Endothelial cell of umbilical vein (primary cell): ENCODE measurements at regions not wholly inside any gene's neighbourhood (a gene's known extent, or its start where the extent isn't known, plus 50 kb on each side); places are given as distances from the start of the nearest gene placed in this dataset.

Experiments
- BruUV-seq: library from RNA; stranded (reverse); fragments of 400-500 nt; replicated peaks from 2 replicates; lab custom pipeline; 2021; lab: Mats Ljungman, UMichigan
- CTCF ChIA-PET: fragments of 300-600, 350-600 bp; sonication (Branson Sonifier 250); formaldehyde crosslinking; loops from one replicate; lab custom pipeline; 2021; ENCODE audit warnings: antibody characterized with exemption, inconsistent platforms; lab: Charles Lee
- POLR2A ChIA-PET: fragments of 300-600, 350-600 bp; sonication (Branson Sonifier 250); formaldehyde crosslinking; loops from one replicate; lab custom pipeline; 2021; ENCODE audit warnings: antibody characterized with exemption, inconsistent platforms; lab: Charles Lee
- DNase-seq: peaks from one replicate; pipeline ENCODE4 v3.0.0-alpha.2; 2011; ENCODE audit warnings: low read depth, low spot score
- FAIRE-seq: peaks from 2 replicates; lab custom pipeline; 2011; peaks lifted over from hg19 to GRCh38; lab: Jason Lieb, UNC
- H2AFZ ChIP-seq: 2 replicates; pipeline ENCODE4 v1.6.0; 2012; ENCODE audit warnings: low read depth, low read length, control low read depth, inconsistent platforms
- H3K27ac ChIP-seq: 2 replicates; pipeline ENCODE4 v1.5.1; 2011; ENCODE audit warnings: low read depth, mild to moderate bottlenecking, control low read depth, low read length, moderate library complexity; ENCODE audit not compliant: insufficient read depth
- H3K27me3 ChIP-seq, 2 experiments: 2 replicates each; pipeline versions ENCODE4 v1.6.0 to v1.6.1; 2011; ENCODE audit warnings: low read length in 2 of 2, mixed read lengths in 1 of 2; ENCODE audit not compliant: control insufficient read depth in 2 of 2, insufficient read depth in 2 of 2
- H3K36me3 ChIP-seq, 2 experiments: 2 replicates in 1 of 2; 3 replicates in 1 of 2; pipeline ENCODE4 v1.5.1; 2011; ENCODE audit warnings: low read length in 2 of 2, mild to moderate bottlenecking in 1 of 2, moderate library complexity in 1 of 2; ENCODE audit not compliant: control insufficient read depth in 2 of 2, insufficient read depth in 2 of 2; ENCODE audit errors: extremely low read depth in 1 of 2
- H3K4me1 ChIP-seq: 3 replicates; pipeline ENCODE4 v1.5.1; 2011; ENCODE audit warnings: mild to moderate bottlenecking, low read length; ENCODE audit not compliant: control insufficient read depth, insufficient read depth; ENCODE audit errors: extremely low read depth
- H3K4me2 ChIP-seq: 2 replicates; pipeline ENCODE4 v1.6.1; 2011; ENCODE audit warnings: low read length, control low read depth, mixed read lengths; ENCODE audit not compliant: insufficient read depth
- H3K4me3 ChIP-seq, 3 experiments: fragments of 200-600 bp in 1 of 3; sonication (generic), shearing (Covaris generic) in 1 of 3; replicated peaks in 1 of 3; 2 replicates each; pipeline ENCODE4 v1.5.1; 2011 to 2016; ENCODE audit warnings: control low read depth in 3 of 3, low read length in 3 of 3, mild to moderate bottlenecking in 2 of 3, inconsistent platforms in 1 of 3, low read depth in 1 of 3, moderate library complexity in 1 of 3; ENCODE audit not compliant: insufficient read depth in 1 of 3
- H3K79me2 ChIP-seq: 2 replicates; pipeline ENCODE4 v1.6.0; 2012; ENCODE audit warnings: low read length, inconsistent platforms; ENCODE audit not compliant: control insufficient read depth, insufficient read depth
- H3K9ac ChIP-seq: replicated peaks from 2 replicates; pipeline ENCODE3; 2011; ENCODE audit warnings: low read length, control low read depth; ENCODE audit not compliant: insufficient read depth; ENCODE audit errors: extremely low read depth
- H3K9me1 ChIP-seq: replicated peaks from 3 replicates; pipeline ENCODE4 v1.6.0; 2011; ENCODE audit warnings: mild to moderate bottlenecking, low read length; ENCODE audit not compliant: control insufficient read depth, insufficient read depth; ENCODE audit errors: extremely low read depth
- H3K9me3 ChIP-seq: replicated peaks from 2 replicates; pipeline ENCODE4 v1.5.1; 2012; ENCODE audit warnings: low read length, inconsistent platforms; ENCODE audit not compliant: control insufficient read depth, insufficient read depth
- H4K20me1 ChIP-seq: replicated peaks from 2 replicates; pipeline ENCODE3; 2011; ENCODE audit warnings: mild to moderate bottlenecking, low read length; ENCODE audit not compliant: control insufficient read depth, insufficient read depth; ENCODE audit errors: extremely low read depth
- EZH2 ChIP-seq: IDR thresholded peaks from 2 replicates; pipeline ENCODE4 v1.6.1; 2012; ENCODE audit warnings: borderline replicate concordance, low read depth, mild to moderate bottlenecking, moderate library complexity, low read length, inconsistent platforms; ENCODE audit not compliant: severe bottlenecking
- FOS ChIP-seq: IDR thresholded peaks from 2 replicates; pipeline ENCODE4 v1.6.1; 2011; ENCODE audit warnings: mild to moderate bottlenecking, low read length, moderate library complexity, borderline replicate concordance; ENCODE audit not compliant: insufficient read depth
- GATA2 ChIP-seq: IDR thresholded peaks from 2 replicates; pipeline ENCODE4 v1.7.0; 2011; ENCODE audit warnings: low read depth, mild to moderate bottlenecking, moderate library complexity, mixed read lengths, low read length; ENCODE audit not compliant: insufficient read length, insufficient read depth
- JUN ChIP-seq: IDR thresholded peaks from 2 replicates; pipeline ENCODE4 v1.6.1; 2011; ENCODE audit warnings: borderline replicate concordance, low read depth; ENCODE audit not compliant: insufficient read length, insufficient read depth
- MAX ChIP-seq: IDR thresholded peaks from 2 replicates; pipeline ENCODE4 v1.6.1; 2011; ENCODE audit not compliant: insufficient read depth, insufficient read length
- MYC ChIP-seq: IDR thresholded peaks from one replicate; pipeline ENCODE4 v1.6.1; 2011; ENCODE audit warnings: mild to moderate bottlenecking, low read depth, low read length
- POLR2A ChIP-seq: IDR thresholded peaks from 2 replicates; pipeline ENCODE4 v1.6.1; 2012; ENCODE audit warnings: low read depth, mild to moderate bottlenecking, control low read depth, low read length
- POLR2AphosphoS5 ChIP-seq: IDR thresholded peaks from 2 replicates; pipeline ENCODE4 v1.6.1; 2012; ENCODE audit warnings: low read depth, mild to moderate bottlenecking, control low read depth, low read length, moderate library complexity; ENCODE audit not compliant: insufficient read depth
- dilution Hi-C: fragments of 300-500 bp; cut with MboI; formaldehyde crosslinking; loops from one replicate; pipeline ENCODE4 v1.15.0; 2019; ENCODE audit warnings: low sequenced_read_pairs; ENCODE audit not compliant: extremely low pct_ligation_motif_present
- intact Hi-C: fragments of 100-400 bp; cut with micrococcal nuclease; formaldehyde crosslinking; loops from one replicate; pipeline ENCODE4 v1.10.0; 2022
- TF ChIP-seq, protein P1 (sequence below), 2 donors: IDR thresholded peaks; 1 replicate in 1 of 2; 2 replicates in 1 of 2; pipeline ENCODE4 v1.5.1; 2011; ENCODE audit warnings: low read length in 2 of 2, mild to moderate bottlenecking in 2 of 2, moderate library complexity in 2 of 2, control low read depth in 1 of 2, inconsistent platforms in 1 of 2, low read depth in 1 of 2; ENCODE audit not compliant: insufficient read depth in 1 of 2; ENCODE audit errors: extremely low read depth in 1 of 2

DNA sequence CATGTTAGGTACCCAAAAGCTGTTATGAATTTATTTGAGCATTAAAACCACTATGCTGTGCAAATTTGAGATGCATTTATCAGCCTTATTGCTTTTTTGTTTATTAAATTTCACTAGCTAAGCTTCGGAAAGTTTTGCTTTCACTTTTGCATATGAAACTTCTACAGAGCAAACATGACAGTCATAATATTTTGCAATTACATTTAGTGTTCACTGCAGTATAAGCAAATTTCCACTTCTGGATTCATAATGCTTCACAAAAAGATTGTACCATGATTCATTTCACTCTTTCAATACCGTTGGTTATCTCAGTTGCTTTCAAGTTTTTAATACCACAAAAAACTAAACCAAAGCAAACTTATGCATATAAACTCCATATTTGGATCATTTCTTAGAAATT, 228.7 kb upstream of the SLC8A1 start:
- Histone ChIP-seq H3K27ac (no peak overlapping the region), H4K20me1 (no peaks in the 10 kb centered on the region), H2AFZ (no peak overlapping the region), H3K4me2 (no peak overlapping the region), H3K79me2 (no peaks in the 10 kb centered on the region), H3K27me3 (no peaks in the 10 kb centered on the region), H3K4me1 (no peaks in the 10 kb centered on the region), H3K9me1 (no peaks in the 10 kb centered on the region), H3K9me3 (no peaks in the 10 kb centered on the region), H3K36me3 (no peaks in the 10 kb centered on the region), H3K9ac (no peak overlapping the region), H3K4me3 (no peak overlapping the region)
- BruUV-seq: no TSS peak
- dilution Hi-C loops (no loop called here), intact Hi-C loops (no loop called here)
- DNase-seq (no peak), FAIRE-seq (no peak)
- ChIA-PET POLR2A (no interaction called here), CTCF (no interaction called here)
- no peak for TF ChIP-seq GATA2
- no peak for TF ChIP-seq POLR2AphosphoS5
- no peak for TF ChIP-seq POLR2A
- TF ChIP-seq FOS: no peak
- no peak for TF ChIP-seq MYC
- TF ChIP-seq MAX: no peak
- no peak for TF ChIP-seq JUN
- TF ChIP-seq, protein P1, sequence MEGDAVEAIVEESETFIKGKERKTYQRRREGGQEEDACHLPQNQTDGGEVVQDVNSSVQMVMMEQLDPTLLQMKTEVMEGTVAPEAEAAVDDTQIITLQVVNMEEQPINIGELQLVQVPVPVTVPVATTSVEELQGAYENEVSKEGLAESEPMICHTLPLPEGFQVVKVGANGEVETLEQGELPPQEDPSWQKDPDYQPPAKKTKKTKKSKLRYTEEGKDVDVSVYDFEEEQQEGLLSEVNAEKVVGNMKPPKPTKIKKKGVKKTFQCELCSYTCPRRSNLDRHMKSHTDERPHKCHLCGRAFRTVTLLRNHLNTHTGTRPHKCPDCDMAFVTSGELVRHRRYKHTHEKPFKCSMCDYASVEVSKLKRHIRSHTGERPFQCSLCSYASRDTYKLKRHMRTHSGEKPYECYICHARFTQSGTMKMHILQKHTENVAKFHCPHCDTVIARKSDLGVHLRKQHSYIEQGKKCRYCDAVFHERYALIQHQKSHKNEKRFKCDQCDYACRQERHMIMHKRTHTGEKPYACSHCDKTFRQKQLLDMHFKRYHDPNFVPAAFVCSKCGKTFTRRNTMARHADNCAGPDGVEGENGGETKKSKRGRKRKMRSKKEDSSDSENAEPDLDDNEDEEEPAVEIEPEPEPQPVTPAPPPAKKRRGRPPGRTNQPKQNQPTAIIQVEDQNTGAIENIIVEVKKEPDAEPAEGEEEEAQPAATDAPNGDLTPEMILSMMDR (IDR thresholded peaks at IDR 0.05; ENCODE audit: extremely low read depth in 1 of 2, insufficient read depth in 1 of 2, low read depth in 1 of 2, low read length in 2 of 2): no peak
- TF ChIP-seq EZH2: no peak
